ENCODE measurements at regions not wholly inside any gene's neighbourhood (a gene's known extent, or its start where the extent isn't known, plus 50 kb on each side); places are given as distances from the start of the nearest gene placed in this dataset.
"Not testable (repeated sequence)": the region's sequence is repeated elsewhere in the genome, so short reads cannot be mapped to it uniquely, and the experiment has no call there.

DNA sequence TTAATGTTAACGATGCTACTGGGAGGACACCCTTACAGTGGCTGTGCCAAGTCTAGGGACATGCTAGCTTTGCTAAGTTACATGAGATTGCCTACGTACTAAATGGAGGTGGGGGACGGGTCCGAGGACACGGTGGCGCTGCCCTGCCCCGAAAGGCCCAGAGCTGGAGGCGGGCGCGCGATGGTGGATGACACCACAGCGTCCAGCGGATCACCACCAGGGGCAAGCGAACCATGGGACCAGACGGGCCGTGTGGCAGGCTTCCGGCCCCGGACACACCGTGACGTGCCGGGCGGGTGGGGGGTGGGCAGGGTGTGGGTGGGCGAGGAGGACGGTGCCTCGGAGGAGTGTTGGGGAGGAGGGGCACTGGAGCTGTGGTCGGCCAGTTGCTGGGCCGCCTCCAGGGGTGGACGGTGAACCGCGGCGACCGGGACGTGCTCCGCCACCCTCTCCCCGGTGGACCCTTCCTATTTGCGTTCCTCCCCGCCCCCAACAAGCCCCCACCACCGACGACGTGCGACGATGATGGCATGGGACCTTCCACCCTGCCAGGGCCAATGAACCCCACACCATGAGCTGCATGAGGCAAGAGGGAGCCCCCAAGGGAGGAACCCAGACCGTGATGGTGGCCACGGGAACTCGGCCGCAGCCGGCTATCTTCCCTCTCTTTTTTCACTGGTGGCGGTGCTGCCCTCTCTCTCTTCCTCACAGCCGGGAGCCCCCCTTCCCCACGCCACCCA is 773.3 kb upstream of the DEFB115 start:
- no peak for ATAC-seq

DNA sequence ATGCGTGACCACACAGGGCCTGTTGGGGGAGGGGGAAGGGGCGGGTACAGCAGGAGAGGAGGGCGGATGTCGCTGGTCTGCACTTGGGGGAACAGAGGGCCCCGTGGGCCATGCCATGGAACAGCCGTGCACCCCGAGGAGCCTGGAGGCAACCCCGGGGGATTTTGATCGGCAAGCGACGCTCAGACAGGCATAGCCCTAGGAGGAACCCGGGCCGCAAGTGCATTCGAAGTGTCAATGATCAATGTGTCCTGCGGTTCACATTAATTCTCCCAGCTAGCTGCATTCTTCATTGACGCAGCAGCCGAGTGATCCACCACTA is 772.8 kb upstream of the DEFB115 start:
- ATAC-seq: no peak

DNA sequence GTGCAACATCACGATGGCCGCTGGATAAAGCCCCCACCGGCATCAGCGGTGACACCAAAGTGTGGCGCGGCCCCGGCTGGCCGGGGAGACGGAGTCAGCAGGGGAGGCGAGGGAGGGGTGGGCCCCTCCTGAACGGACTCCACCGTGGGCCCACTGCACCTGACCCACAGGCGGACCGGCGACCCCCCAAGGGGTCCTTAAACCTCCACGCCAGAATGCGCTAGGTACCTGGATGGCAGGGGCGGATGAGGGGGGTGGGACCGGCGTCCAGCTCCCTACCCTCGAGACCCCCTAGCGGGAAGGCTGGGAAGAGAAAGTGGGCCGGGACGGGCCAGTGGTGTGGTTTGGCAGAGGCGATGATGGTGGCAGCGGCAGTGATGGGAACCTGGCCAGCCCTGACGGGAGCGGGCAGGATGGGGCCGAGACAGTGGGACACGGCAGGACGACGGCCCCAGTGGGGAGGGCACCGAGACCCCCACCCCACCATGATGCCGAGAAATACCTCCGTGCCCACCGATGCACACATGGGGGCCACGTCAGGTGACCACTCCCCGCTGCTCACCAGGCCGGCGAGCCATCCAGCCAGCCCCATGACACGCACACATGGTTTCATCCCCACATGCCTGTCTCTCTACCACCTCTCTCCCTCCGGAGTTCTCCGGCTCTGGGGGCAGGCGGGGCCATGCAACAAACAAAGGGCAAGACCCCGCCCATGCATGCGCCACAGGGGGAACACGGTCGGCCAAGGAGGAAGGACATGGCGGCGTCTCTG is 771.9 kb upstream of the DEFB115 start:
- no peak for ATAC-seq

DNA sequence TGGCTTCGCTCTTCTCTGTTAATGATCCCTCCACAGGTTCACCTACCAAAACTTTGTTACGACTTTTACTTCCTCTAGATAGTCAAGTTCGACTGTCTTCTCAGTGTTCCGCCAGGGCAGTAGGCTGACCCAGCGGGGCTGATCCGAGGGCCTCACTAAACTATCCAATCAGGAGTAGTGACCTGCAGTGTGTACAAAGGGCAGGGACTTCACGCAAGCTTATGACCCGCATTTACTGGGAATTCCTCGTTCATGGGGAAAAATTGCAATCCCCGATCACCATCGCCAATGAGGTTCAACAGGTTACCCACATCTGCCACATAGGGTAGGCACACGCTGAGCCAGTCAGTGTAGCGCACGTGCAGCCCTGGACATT is 771.4 kb upstream of the DEFB115 start:
- no peak for ATAC-seq

DNA sequence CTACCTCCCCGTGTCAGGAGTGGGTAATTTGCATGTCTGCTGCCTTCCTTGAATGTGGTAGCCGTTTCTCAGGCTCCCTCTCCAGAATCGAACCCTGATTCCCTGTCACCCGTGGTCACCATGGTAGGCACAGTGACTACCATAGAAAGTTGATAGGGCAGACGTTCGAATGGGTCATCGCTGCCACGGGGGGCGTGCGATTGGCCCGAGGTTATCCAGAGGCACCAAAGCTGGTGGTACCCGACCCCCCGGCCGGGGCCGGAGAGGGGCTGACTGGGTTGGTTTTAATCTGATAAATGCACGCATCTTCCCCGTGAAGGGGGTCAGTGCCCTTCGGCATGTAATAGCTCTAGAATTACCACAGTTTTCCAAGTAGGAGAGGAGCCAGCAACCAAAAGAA is 770.0 kb upstream of the DEFB115 start:
- not testable (repeated sequence) for ATAC-seq

DNA sequence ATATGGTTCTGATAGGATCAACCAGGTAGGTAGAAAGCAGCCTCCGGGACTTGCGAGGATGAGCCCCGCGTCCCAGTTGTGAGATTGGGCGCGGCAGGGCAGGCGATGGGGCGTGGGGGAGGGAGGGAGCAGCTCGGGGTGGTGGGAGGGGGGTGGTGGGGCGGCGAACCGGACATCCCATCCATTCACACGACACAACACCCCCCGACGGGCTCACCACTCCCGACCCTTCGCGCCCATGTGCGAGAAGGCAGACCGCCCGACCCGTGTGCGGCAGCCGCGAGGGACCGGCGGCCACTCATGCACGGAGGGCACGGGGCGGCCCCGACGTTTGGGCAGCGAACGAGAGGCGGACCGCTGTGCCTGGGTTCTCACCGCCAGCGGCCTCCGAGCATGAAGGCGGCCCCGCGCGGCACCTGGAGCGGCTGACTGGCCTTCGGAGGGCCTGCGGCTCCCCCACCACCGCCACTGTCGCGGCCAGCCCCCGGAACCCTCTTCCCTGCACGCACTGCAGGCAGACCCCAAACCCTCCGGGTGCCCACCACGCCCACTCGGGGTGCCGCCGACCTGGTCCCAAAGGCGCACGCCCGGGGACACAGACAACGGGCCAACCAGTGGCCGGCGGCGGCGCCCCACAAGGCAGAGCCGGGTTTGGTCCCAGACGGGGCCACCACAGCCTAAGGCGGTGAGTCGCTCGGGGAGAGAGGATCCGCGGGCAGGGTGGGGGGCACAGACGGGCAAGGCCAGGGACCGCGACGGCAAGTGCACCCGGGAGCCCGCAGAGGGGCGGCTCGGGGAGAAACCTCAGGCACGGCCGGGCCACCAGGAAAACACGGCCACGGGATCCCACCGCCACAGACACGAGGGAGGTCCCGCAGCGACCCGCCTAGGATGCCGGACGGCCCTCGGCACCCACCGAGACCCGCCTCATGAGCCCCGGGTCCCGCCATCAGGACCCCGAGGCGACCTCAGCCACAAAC is 769.2 kb upstream of the DEFB115 start:
- no peak for ATAC-seq

DNA sequence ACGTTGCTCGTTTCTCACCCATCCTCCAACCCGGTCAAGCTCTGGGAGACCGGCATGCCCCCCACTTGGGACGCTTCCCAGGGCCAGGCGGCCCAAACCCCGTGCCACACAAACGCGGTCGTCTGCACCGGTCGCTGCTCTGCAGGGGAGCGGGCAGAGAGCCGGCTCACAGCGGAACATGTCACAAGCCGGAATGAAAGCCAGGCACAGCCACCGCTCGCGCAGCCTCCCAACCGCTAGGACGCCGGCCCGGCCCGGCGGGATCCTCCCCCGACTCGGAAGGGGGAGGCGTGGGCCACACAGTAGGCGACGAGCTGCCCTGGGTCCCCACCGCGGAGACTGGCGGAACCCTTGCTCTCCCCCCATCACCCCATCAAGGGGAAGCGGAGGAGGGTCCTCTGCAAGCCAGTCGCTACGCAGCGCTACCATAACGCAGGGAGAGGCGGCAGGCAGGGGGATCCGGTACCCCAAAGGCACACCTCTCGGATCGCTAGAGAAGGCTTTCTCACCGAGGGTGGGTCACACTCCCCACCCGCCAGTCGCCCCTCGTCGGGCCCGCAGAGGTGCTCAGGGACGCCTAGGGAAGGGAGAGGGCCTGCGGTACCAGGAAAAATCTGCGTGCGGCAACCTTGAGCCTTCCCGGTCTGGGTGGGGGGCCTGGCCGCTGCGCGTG is 768.4 kb upstream of the DEFB115 start:
- no peak for ATAC-seq

DNA sequence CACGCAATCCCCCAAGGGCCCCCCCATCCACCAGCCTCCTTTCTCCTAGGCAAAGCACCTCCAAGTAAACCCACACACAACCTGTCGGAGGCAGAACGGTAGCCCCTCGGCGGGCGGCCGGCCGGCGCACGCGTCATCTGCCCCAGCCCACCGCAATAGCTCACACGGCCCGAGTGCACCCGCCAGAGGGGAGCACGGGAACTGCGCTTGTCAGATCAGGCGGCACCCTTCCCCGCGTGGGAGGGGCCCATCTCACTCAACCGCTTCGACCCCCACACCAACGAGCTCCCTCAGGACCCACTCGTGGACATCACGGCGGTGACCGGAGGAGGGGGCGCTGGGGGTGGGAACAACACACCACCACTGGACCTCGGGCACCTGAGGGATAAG is 767.9 kb upstream of the DEFB115 start:
- no peak for ATAC-seq

DNA sequence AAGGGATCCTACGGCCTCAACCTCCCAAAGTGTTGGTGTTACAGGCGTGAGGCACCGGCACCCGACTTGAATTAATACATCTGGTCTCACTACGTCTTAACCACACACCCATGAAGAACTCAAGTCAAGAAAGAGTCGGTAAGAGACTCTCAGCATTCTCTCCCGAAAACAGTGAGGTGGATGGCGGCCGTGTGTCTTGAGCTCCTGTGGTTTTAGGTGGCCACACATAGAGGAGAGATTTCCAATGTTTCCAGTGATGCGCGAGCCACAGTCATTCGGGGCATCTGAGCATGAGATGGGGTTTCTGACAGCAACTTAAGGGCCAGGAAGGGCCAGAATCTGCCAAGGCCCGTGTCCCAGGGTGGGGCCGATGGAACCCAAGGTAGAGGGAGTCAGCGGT is 766.4 kb upstream of the DEFB115 start:
- no peak for ATAC-seq

DNA sequence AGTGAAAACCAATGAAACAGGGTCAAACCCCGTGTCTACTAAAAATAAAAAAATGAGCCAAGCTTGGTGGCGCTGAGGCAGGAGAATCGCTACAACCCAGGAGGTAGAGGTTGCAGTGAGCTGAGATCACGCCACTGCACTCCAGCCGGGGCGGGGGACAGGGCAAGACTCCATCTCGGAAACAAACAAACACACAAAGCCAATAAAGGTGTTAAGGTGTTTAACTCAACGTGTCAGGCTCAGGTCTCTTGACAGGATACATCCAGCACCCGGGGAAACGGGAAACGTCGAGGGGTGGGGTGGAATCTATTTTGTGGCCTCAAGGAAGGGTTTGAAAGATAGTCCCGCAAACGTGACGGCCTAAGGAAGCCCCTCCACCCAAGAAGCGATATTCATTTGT is 760.8 kb upstream of the DEFB115 start:
- not testable (repeated sequence) for ATAC-seq

DNA sequence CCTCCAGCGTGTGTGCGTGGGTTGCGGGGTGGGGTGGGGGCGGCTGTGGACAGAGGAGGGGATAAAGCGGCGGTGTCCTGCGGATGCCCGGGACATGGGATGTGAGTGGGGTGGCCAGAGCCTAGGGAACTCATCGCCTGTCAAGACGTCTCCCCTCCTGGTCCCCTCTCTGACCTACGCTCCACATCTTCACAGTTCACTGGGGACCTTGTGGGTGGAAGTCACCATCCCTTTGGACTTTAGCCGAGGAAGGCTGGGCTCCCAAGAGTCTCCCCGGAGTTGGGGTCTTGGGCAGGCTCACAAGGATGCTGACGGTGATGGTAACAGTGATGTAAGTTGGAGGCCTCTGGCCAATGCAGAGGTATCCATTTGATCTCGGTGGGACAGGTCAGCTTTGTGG is 760.3 kb upstream of the DEFB115 start:
- ATAC-seq: not testable (repeated sequence)

DNA sequence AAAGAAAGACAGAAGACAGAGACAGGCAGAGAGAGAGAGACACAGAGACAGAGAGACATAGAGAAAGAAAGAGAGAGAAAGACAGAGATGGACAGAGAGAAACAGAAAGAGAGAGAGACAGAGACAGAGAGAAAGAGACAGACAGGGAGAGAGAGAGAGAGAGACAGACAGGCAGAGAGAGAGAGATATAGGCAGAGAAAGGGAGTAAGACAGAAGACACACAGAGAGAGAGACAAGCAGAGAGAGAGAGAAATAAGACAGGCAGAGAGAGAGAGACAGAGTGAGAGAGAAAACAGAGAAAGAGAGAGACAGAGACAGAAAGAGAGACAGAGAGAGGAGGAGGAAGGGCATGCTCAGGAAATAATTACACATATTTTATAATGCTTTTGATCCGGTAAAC is 758.3 kb upstream of the DEFB115 start:
- no peak for ATAC-seq

DNA sequence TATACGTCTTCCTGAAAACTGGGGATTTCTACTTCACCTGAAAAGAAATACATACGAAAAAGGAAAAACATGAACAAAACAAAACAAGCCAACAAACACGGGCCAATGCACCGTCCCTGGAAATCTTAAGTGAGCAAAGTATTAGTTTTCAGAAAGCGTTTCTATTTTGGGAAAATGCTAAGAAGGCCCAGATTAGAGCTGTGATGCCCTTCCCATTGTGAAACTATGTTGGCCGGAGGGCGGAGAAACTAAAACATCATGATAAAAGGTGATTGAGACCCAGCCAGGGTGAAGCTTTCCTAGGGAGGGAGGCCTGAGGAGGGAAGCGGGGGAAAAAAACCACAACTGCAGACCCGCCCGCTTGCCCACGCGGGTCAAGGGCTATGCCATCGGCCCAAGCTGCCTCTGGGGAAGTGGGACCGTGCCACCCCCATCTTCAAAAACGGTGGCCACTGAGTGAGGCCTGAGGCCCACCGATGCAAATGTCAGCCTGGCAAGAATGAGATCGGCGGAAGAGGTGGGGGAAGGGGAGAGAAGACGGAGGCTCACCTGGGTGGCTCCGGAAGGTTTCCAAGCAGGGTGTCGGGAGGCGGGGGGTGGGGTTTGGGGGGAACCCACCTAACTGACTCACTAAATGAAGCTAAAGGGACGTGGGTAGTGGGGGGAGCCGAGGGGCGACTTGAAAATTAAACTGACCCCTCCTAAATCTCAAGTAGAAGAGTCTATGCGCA is 757.6 kb upstream of the DEFB115 start:
- ATAC-seq: not testable (repeated sequence)

DNA sequence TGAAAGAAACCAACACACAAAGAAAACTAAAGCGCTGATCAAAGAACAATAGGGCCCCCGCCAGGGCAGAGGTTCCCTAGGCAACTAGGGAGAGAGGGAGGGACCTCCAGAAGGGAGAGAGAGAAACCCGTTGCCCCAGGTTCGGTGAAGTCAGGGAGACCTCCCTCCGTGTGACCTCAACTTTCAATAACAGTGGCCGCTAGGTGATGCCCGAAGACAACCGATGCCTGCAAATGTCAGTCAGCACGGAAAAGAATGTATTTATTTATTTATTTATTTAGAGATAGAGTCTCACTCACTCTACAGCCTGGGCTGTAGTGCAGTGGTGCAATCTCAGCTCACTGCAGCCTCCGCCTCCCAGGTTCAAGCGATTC is 757.0 kb upstream of the DEFB115 start:
- ATAC-seq: not testable (repeated sequence)

DNA sequence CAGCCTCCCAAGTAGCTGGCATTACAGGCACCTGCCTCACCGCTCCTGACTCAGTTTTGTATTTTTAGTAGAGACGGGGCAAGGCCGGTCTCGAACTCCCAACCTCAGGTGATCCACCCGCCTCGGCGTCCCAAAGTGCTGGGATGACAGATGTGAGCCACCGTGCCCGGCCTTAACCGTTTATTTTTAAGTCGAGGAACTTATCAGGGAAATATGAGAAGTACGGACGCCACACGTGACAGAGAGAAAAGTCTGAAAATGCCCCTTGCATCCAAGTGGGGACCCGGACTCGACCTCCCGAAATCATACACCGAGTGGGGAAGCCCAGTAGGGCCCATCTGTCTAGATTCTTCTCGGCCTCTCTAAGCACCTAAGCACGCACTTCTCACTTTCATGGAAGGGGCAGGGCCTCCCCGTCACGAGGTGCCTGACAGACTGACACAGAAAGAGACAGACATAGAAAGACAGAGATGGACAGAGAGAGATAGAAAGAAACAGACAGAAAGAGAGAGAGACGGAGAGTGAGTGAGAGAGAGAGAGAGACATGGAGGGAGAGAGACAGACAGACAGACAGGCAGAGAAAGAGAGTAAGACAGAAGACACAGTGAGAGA is 756.5 kb upstream of the DEFB115 start:
- no peak for ATAC-seq

DNA sequence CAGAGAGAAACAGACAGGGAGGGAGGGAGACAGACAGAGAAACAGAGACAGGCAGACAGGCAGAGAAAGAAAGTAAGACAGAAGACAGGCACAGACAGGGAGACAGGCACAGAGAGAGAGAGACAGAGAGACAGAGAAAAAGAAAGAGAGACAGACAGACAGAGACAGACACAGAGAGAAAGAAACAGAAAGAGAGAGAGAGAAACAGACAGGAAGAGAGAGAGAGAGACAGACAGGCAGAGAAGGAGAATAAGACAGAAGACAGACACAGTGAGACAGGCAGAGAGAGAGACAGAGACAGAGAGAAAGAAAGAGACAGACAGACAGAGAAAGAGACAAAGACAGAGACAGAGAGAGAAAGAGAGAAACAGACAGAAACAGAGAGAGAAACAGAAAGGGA is 754.8 kb upstream of the DEFB115 start:
- ATAC-seq: no peak

DNA sequence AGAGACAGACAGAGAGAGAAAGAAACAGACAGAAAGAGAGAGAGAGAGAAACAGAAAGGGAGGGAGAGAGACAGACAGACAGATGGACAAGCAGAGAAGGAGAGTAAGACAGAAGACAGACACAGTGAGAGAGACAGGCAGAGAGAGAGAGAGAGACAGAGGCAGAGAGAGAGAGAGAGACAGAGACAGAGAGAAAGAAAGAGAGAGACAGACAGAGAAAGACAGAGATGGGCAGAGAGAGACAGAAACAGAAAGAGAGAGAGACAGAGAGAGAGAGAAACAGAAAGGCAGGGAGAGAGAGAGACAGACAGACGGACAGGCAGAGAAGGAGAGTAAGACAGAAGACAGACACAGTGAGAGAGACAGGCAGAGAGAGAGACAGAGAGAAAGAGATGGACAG is 754.3 kb upstream of the DEFB115 start:
- not testable (repeated sequence) for ATAC-seq

DNA sequence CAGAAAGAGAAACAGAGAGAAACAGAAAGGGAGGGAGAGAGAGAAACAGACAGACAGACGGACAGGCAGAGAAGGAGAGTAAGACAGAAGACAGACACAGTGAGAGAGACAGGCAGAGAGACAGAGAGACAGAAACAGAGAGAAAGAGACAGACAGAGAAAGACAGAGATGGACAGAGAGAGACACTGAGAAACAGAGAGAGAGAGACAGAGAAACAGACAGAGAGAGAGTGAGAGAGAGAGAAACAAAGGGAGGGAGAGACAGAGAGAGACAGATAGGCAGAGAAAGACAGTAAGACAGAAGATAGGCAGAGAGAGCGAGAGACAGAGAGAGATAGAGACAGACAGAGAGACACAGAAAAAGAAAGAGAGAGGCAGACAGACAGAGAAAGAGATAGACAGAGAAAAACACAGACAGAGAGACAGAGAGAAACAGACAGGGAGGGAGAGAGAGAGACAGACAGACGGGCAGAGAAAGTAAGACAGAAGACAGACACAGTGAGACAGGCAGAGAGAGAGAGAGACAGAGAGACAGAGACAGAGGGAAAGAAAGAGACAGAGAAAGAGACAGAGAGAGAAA is 753.4 kb upstream of the DEFB115 start:
- no peak for ATAC-seq

DNA sequence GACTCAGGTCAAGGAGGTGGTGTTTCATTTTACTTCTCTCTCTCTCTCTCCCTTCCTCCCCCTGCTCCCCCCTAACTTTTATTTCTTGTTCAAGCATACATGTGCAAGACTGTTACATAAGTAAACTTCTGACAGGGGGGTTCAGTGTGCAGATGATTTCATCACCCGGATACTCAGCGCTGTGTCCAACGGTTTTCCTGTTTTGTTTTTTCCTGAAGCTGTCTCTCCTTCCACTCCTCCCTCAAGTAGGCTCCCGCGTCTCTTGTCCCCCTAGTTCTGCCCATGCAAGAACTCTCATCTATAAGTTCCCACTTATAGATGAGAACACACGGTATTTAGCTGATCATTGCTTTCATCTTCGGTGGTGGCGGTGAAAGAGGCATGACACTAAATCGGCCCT is 751.9 kb upstream of the DEFB115 start:
- no peak for ATAC-seq

DNA sequence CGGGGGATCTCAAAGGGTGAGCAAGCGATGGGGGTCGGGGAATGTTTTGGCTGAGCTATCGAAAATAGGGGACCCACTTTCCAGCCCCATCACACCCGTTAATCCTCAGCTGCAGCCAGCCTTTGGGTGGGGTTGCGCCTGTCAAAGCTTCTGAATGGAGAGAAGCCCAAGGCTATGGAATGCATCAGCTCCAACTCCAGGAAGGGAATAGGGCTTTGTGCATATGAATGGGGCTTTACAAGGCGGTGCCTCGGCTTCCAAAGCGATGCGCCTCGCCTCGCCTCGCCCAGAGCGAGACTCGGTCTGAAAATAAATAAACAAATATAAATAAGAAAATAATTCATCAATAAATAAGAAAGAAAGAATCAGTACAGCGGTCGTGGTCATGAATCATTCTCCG is 751.4 kb upstream of the DEFB115 start:
- no peak for ATAC-seq

DNA sequence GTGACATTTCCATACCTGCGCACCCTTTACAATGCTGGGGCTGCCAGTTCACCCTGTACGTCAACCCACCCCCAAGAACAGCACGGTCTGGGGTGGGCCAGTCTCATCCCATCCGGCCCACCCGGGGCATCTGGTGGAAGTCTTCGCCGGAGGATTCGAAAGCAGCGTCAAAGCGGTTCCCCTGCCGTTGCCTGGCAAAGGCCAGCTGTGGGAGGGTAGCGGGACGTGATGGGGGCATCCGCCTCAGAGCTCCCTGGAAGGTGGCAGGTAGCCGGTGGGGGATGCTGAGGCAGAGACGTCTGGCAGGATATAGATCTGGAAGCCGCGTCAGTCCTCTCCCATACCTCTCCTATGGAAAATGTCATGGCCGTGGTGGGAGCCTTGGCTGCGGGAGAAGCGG is 749.1 kb upstream of the DEFB115 start:
- ATAC-seq: not testable (repeated sequence)

All from activated CD4-positive, CD25-positive, alpha-beta regulatory T cell treated with anti-CD3 and anti-CD28 coated beads, Interleukin-2, amount 50 U/mL, for 24 hours (primary cell).